Osteoblast (primary cell): ENCODE measurements at regions not wholly inside any gene's neighbourhood (a gene's known extent, or its start where the extent isn't known, plus 50 kb on each side); places are given as distances from the start of the nearest gene placed in this dataset.

Source experiments
- DNase-seq: peaks from one replicate; pipeline ENCODE4 v3.0.0; 2011; ENCODE audit warnings: low spot score, mixed read lengths; ENCODE audit not compliant: insufficient read length; ENCODE audit errors: missing footprints
- H2AFZ ChIP-seq: 2 replicates; pipeline ENCODE4 v1.6.0; 2011; ENCODE audit warnings: mild to moderate bottlenecking, low read length
- H3K27ac ChIP-seq: 2 replicates; pipeline ENCODE4 v1.5.1; 2011; ENCODE audit warnings: mild to moderate bottlenecking, low read depth, low read length, moderate library complexity
- H3K27me3 ChIP-seq: 2 replicates; pipeline ENCODE4 v1.6.0; 2012; ENCODE audit warnings: mild to moderate bottlenecking, control low read depth, inconsistent platforms, low read length, moderate library complexity; ENCODE audit not compliant: insufficient read depth
- H3K36me3 ChIP-seq: 2 replicates; pipeline ENCODE4 v1.5.1; 2011; ENCODE audit warnings: mild to moderate bottlenecking, low read length, control low read depth, moderate library complexity; ENCODE audit not compliant: insufficient read depth
- H3K4me1 ChIP-seq: 2 replicates; pipeline ENCODE4 v1.5.1; 2011; ENCODE audit warnings: mild to moderate bottlenecking, low read length, control low read depth, moderate library complexity; ENCODE audit not compliant: insufficient read depth
- H3K4me2 ChIP-seq: 2 replicates; pipeline ENCODE4 v1.6.0; 2011; ENCODE audit warnings: mild to moderate bottlenecking, low read length; ENCODE audit not compliant: insufficient read depth
- H3K4me3 ChIP-seq: fragments of 200-600 bp; sonication (generic); 3 replicates; pipeline ENCODE4 v1.5.1; 2012; ENCODE audit warnings: mild to moderate bottlenecking, low read length, inconsistent platforms; ENCODE audit not compliant: insufficient read depth
- H3K79me2 ChIP-seq: 2 replicates; pipeline ENCODE4 v1.6.0; 2012; ENCODE audit warnings: mild to moderate bottlenecking, low read length, control low read depth, inconsistent platforms; ENCODE audit not compliant: insufficient read depth
- H3K9me3 ChIP-seq: 2 replicates; pipeline ENCODE4 v1.5.1; 2011; ENCODE audit warnings: low read depth, low read length, control low read depth
- H4K20me1 ChIP-seq: 2 replicates; pipeline ENCODE4 v1.6.0; 2012; ENCODE audit warnings: mild to moderate bottlenecking, low read length, control low read depth; ENCODE audit not compliant: insufficient read depth
- CTCF ChIP-seq: IDR thresholded peaks from 2 replicates; pipeline ENCODE4 v1.5.1; 2011; ENCODE audit warnings: mild to moderate bottlenecking, low read depth, low read length, moderate library complexity; ENCODE audit errors: extremely low read depth

DNA sequence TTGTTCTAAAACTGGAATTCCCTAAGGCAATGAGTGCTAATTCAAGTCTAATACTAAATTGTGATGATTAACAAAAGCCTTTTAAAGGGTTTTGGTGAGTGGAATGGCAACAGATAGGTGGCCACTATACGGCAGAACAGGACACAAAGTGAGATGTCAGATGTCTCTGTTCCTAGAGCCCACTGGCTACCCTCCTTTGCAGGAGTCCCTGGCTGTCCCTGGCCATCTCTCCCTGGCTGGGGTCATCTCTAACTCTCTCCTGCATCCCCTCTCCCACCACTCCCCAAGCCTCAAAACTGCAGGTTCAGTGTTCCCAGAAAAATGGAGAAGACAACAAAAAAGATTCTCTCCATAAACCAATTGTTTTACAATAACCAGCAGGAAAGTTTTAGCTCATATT is 79.2 kb downstream of the MDH1 start:
- Histone ChIP-seq H3K4me1 (peaks cover 26% of the 10 kb centered on the region), H3K4me3 (no peak overlapping the region), H3K79me2 (no peaks in the 10 kb centered on the region), H3K36me3 (no peaks in the 10 kb centered on the region), H3K4me2 (no peak overlapping the region), H3K9me3 (no peaks in the 10 kb centered on the region), H4K20me1 (no peaks in the 10 kb centered on the region), H2AFZ (no peak overlapping the region), H3K27ac (no peak overlapping the region), H3K27me3 (no peaks in the 10 kb centered on the region)
- DNase-seq: no peak
- no peak for TF ChIP-seq CTCF

GRCh38 chr2:63668466-63668865 is 79.7 kb downstream of the MDH1 start:
- no peaks in the 10 kb centered on the region for H3K36me3 ChIP-seq
- H3K4me3 ChIP-seq: no peak overlapping the region
- TF ChIP-seq CTCF: no peak
- H2AFZ ChIP-seq: no peak overlapping the region
- no peaks in the 10 kb centered on the region for H3K79me2 ChIP-seq
- H4K20me1 ChIP-seq: no peaks in the 10 kb centered on the region
- no peaks in the 10 kb centered on the region for H3K27me3 ChIP-seq
- H3K4me1 ChIP-seq: peaks cover 22% of the 10 kb centered on the region
- no peak for DNase-seq
- no peaks in the 10 kb centered on the region for H3K9me3 ChIP-seq
- H3K4me2 ChIP-seq: no peak overlapping the region
- H3K27ac ChIP-seq: no peak overlapping the region

DNA sequence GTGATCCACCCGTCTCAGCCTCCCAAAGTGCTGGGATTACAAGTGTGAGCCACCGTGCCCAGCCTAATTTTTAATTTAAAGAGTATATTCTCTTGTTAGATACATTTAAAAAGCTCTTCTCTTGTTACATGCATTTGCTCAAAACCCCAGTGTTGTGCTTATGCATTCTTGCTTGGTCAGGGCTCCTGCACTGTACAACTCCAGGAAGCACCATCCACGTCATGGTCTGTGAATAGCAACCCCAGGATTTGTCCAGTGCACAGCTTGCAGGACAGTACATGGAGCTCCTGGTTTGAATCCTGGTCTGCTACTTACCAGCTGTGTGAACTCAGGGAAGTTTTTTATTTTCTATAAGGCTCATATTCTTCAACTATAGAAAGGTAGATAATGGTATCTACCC is 80.8 kb downstream of the MDH1 start:
- Histone ChIP-seq H3K4me1 (peaks cover 22% of the 10 kb centered on the region), H3K4me2 (no peak overlapping the region), H3K79me2 (no peaks in the 10 kb centered on the region), H4K20me1 (no peaks in the 10 kb centered on the region), H3K36me3 (no peaks in the 10 kb centered on the region), H3K9me3 (no peaks in the 10 kb centered on the region), H2AFZ (no peak overlapping the region), H3K4me3 (no peak overlapping the region), H3K27me3 (no peaks in the 10 kb centered on the region), H3K27ac (no peak overlapping the region)
- no peak for TF ChIP-seq CTCF
- DNase-seq: no peak

DNA sequence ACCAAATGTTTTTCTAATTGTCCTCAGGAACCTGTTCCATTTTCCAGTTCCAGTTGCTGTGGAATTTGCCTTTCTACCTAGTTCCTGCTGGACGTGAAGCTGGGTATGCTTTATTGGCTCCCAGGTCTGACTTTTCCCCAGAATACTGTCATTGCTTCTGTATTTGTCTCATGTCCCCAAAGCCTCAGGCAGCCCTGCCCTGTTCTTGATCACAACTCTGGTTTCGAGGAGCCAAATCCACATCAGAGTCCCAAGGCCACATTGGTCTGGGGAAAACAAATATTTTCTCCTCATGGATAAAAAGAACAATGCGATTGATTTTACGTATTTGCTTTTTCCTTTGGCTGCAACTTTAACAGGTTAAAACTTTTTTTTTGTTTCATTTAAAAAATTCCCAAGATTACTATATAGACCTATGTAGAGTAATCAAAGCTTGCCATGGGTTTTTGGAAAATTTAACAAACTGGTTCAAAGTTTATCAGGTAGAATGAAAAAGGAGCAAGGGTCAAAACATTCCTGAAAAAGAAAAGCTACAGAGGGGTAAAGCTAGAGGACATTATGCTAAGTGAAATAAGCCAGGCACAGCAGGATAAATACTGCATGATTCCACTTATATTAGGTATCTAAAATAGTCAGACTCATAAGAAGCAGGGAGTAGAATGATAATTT is 85.2 kb downstream of the MDH1 start:
- no peaks in the 10 kb centered on the region for H3K9me3 ChIP-seq
- no peak for DNase-seq
- no peak overlapping the region for H3K4me2 ChIP-seq
- no peaks in the 10 kb centered on the region for H3K4me1 ChIP-seq
- H4K20me1 ChIP-seq: no peaks in the 10 kb centered on the region
- TF ChIP-seq CTCF: no peak
- no peaks in the 10 kb centered on the region for H3K27me3 ChIP-seq
- no peaks in the 10 kb centered on the region for H3K36me3 ChIP-seq
- no peak overlapping the region for H2AFZ ChIP-seq
- H3K4me3 ChIP-seq: no peak overlapping the region
- H3K27ac ChIP-seq: no peak overlapping the region
- H3K79me2 ChIP-seq: no peaks in the 10 kb centered on the region
